IMR-90 (cell line): ENCODE measurements at regions not wholly inside any gene's neighbourhood (a gene's known extent, or its start where the extent isn't known, plus 50 kb on each side); places are given as distances from the start of the nearest gene placed in this dataset.

Experiments
- BHLHE40 ChIP-seq: fragments of 150-350 bp; IDR thresholded peaks from 2 replicates; pipeline ENCODE4 v1.6.1; 2016; ENCODE audit warnings: mild to moderate bottlenecking, low read depth, low read length
- CEBPB ChIP-seq: IDR thresholded peaks from 2 replicates; pipeline ENCODE4 v1.6.1; 2012; ENCODE audit warnings: low read depth, low read length, improper control_type of control experiment
- ELK1 ChIP-seq: fragments of 150-350 bp; IDR thresholded peaks from 2 replicates; pipeline ENCODE4 v1.6.1; 2016; ENCODE audit warnings: low read depth, mild to moderate bottlenecking, low read length, moderate library complexity, borderline replicate concordance
- FOS ChIP-seq: fragments of 150-350 bp; IDR thresholded peaks from 2 replicates; pipeline ENCODE4 v1.6.1; 2016; ENCODE audit warnings: low read depth, low read length
- MAFK ChIP-seq: IDR thresholded peaks from 2 replicates; pipeline ENCODE4 v1.6.1; 2012; ENCODE audit warnings: low read depth, low read length, improper control_type of control experiment
- MAZ ChIP-seq: IDR thresholded peaks from 2 replicates; pipeline ENCODE4 v1.6.1; 2012; ENCODE audit warnings: low read depth, mild to moderate bottlenecking, low read length, improper control_type of control experiment, moderate library complexity, borderline replicate concordance
- MXI1 ChIP-seq: IDR thresholded peaks from 2 replicates; pipeline ENCODE4 v1.6.1; 2012; ENCODE audit warnings: low read depth, mild to moderate bottlenecking, low read length, moderate library complexity, borderline replicate concordance
- POLR2A ChIP-seq: IDR thresholded peaks from 2 replicates; pipeline ENCODE4 v1.6.1; 2012; ENCODE audit warnings: mild to moderate bottlenecking, low read depth, low read length
- RAD21 ChIP-seq: IDR thresholded peaks from 2 replicates; pipeline ENCODE4 v1.6.1; 2012; ENCODE audit warnings: low read length, improper control_type of control experiment
- RCOR1 ChIP-seq: IDR thresholded peaks from 2 replicates; pipeline ENCODE4 v1.6.1; 2012; ENCODE audit warnings: mild to moderate bottlenecking, low read length, improper control_type of control experiment; ENCODE audit not compliant: insufficient replicate concordance
- RFX5 ChIP-seq: IDR thresholded peaks from 2 replicates; pipeline ENCODE4 v1.8.0; 2012; ENCODE audit warnings: low read depth, mild to moderate bottlenecking, low read length, moderate library complexity
- SMC3 ChIP-seq: fragments of 150-350 bp; IDR thresholded peaks from 2 replicates; pipeline ENCODE4 v1.6.1; 2016; ENCODE audit warnings: low read depth, mild to moderate bottlenecking, antibody characterized with exemption, low read length, moderate library complexity
- USF2 ChIP-seq: fragments of 150-350 bp; IDR thresholded peaks from 2 replicates; pipeline ENCODE4 v1.6.1; 2017; ENCODE audit warnings: mild to moderate bottlenecking, antibody characterized with exemption, low read length, low read depth
- TF ChIP-seq, protein P1 (sequence below): conservative IDR thresholded peaks from 2 replicates; pipeline ENCODE4 v1.5.1; 2012; ENCODE audit warnings: mild to moderate bottlenecking, low read depth, low read length, improper control_type of control experiment

DNA sequence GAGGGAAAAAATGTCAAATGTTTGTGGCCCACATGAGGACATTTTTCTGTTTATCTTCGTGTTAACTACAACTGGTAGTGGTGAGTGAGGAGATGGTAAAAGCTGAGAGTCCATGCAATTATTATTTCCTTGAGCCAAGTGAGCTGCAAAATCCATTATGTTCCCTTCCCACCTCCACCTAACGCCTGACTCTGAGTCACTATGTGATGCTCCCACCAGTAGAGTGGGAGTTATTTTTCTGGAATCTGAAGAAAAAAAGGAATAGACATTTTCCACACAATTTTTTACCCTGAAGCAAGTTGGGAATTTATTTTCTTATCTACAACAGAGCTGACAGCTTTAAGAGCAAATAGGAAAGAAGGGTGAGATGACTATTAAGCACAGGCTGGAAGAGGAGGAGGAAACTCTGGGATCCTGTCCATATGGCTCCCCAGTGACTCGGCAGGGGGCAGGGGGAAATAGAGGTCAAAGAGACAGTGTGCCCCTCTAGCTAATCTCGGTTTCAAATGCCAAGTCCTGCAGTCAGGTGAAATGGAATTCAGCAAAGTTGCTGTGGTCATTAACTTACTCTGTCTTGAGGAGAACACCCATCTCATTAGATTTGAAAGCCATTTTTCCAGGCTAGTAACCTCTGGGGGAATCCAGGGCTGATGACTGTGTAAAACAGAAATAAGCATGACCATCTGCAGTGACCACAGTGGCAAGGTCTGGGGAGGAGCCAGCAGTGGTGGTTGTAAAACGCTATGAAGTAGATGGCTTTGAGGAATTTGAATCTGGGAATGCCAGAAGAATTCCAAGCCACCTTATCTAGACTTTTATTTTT lies 463.9 kb downstream of the STK39 start:
- TF ChIP-seq, protein P1, sequence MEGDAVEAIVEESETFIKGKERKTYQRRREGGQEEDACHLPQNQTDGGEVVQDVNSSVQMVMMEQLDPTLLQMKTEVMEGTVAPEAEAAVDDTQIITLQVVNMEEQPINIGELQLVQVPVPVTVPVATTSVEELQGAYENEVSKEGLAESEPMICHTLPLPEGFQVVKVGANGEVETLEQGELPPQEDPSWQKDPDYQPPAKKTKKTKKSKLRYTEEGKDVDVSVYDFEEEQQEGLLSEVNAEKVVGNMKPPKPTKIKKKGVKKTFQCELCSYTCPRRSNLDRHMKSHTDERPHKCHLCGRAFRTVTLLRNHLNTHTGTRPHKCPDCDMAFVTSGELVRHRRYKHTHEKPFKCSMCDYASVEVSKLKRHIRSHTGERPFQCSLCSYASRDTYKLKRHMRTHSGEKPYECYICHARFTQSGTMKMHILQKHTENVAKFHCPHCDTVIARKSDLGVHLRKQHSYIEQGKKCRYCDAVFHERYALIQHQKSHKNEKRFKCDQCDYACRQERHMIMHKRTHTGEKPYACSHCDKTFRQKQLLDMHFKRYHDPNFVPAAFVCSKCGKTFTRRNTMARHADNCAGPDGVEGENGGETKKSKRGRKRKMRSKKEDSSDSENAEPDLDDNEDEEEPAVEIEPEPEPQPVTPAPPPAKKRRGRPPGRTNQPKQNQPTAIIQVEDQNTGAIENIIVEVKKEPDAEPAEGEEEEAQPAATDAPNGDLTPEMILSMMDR = no peak
- TF ChIP-seq RAD21 = no peak
- no peak for TF ChIP-seq USF2
- no peak for TF ChIP-seq POLR2A
- no peak for TF ChIP-seq MAFK
- TF ChIP-seq SMC3 = no peak
- TF ChIP-seq MAZ = no peak
- TF ChIP-seq RCOR1 = no peak
- no peak for TF ChIP-seq MXI1
- no peak for TF ChIP-seq FOS
- no peak for TF ChIP-seq ELK1
- no peak for TF ChIP-seq RFX5
- TF ChIP-seq BHLHE40 = no peak
- no peak for TF ChIP-seq CEBPB
